Neuron (in vitro differentiated cells): ENCODE measurements at regions not wholly inside any gene's neighbourhood (a gene's known extent, or its start where the extent isn't known, plus 50 kb on each side); places are given as distances from the start of the nearest gene placed in this dataset.
"Not testable (repeated sequence)": the region's sequence is repeated elsewhere in the genome, so short reads cannot be mapped to it uniquely, and the experiment has no call there.

Experiments used
- H2AFZ ChIP-seq: one replicate; pipeline ENCODE4 v1.6.1; 2013; ENCODE audit warnings: low read depth, mild to moderate bottlenecking, inconsistent platforms, low read length, moderate library complexity
- H3K27me3 ChIP-seq: one replicate; pipeline ENCODE4 v1.6.1; 2013; ENCODE audit warnings: low read length; ENCODE audit not compliant: insufficient read depth
- H3K36me3 ChIP-seq: one replicate; pipeline ENCODE4 v1.6.1; 2013; ENCODE audit warnings: low read length; ENCODE audit not compliant: insufficient read depth
- H3K4me1 ChIP-seq: one replicate; pipeline ENCODE4 v1.6.1; 2013; ENCODE audit warnings: low read length; ENCODE audit not compliant: insufficient read depth
- H3K4me3 ChIP-seq: 2 replicates; pipeline ENCODE4 v1.5.1; 2013; ENCODE audit warnings: mild to moderate bottlenecking, low read length, moderate library complexity
- H3K9me3 ChIP-seq: one replicate; pipeline ENCODE4 v1.6.1; 2013; ENCODE audit warnings: low read length

GRCh38 chr2:222024932-222025880, 273.6 kb downstream of the PAX3 start:
- Histone ChIP-seq H3K4me3 (no peak overlapping the region), H3K27me3 (no peaks in the 10 kb centered on the region)

GRCh38 chr2:222017252-222017850, 281.4 kb downstream of the PAX3 start:
- peaks cover 4% of the 10 kb centered on the region for H3K27me3 ChIP-seq
- no peak overlapping the region for H2AFZ ChIP-seq
- no peaks in the 10 kb centered on the region for H3K9me3 ChIP-seq
- H3K36me3 ChIP-seq, result no peaks in the 10 kb centered on the region
- no peak overlapping the region for H3K4me3 ChIP-seq
- H3K4me1 ChIP-seq, result no peaks in the 10 kb centered on the region

More at GRCh38 chr2:222024932-222025880, 273.6 kb downstream of the PAX3 start:
- Histone ChIP-seq H3K9me3 (no peaks in the 10 kb centered on the region), H3K36me3 (no peaks in the 10 kb centered on the region), H3K4me1 (no peaks in the 10 kb centered on the region), H2AFZ (no peak overlapping the region)

- Histone ChIP-seq H3K36me3 (no peaks in the 10 kb centered on the region), H3K4me3 (no peak overlapping the region), H3K4me1 (no peaks in the 10 kb centered on the region), H3K27me3 (peaks cover 4% of the 10 kb centered on the region), H2AFZ (no peak overlapping the region), H3K9me3 (no peaks in the 10 kb centered on the region)
Observed at GRCh38 chr2:222013889-222014288, 284.9 kb downstream of the PAX3 start.

GRCh38 chr2:222000326-222000725, 298.5 kb downstream of the PAX3 start:
- H3K4me1 ChIP-seq, result no peaks in the 10 kb centered on the region
- H3K9me3 ChIP-seq, result no peaks in the 10 kb centered on the region
- no peak overlapping the region for H3K4me3 ChIP-seq
- no peaks in the 10 kb centered on the region for H3K36me3 ChIP-seq
- H2AFZ ChIP-seq, result no peak overlapping the region
- no peaks in the 10 kb centered on the region for H3K27me3 ChIP-seq

GRCh38 chr2:221999717-222000116, 299.1 kb downstream of the PAX3 start:
- Histone ChIP-seq H3K27me3 (no peaks in the 10 kb centered on the region), H3K4me3 (no peak overlapping the region), H3K36me3 (no peaks in the 10 kb centered on the region), H3K9me3 (no peaks in the 10 kb centered on the region), H3K4me1 (no peaks in the 10 kb centered on the region), H2AFZ (no peak overlapping the region)

- Histone ChIP-seq H3K4me3 (no peak overlapping the region), H3K36me3 (no peaks in the 10 kb centered on the region), H3K4me1 (no peaks in the 10 kb centered on the region), H2AFZ (no peak overlapping the region), H3K9me3 (no peaks in the 10 kb centered on the region), H3K27me3 (no peaks in the 10 kb centered on the region)
Observed at GRCh38 chr2:221999166-221999565, 299.6 kb downstream of the PAX3 start.

GRCh38 chr2:221997683-221998082, 301.1 kb downstream of the PAX3 start:
- Histone ChIP-seq H3K4me3 (no peak overlapping the region), H2AFZ (no peak overlapping the region), H3K36me3 (no peaks in the 10 kb centered on the region), H3K9me3 (no peaks in the 10 kb centered on the region), H3K4me1 (peaks cover 3% of the 10 kb centered on the region), H3K27me3 (no peaks in the 10 kb centered on the region)

GRCh38 chr2:221997100-221997499, 301.7 kb downstream of the PAX3 start:
- Histone ChIP-seq H3K4me3 (no peak overlapping the region), H3K36me3 (no peaks in the 10 kb centered on the region)

GRCh38 chr2:221994926-221995325, 303.9 kb downstream of the PAX3 start:
- no peak overlapping the region for H2AFZ ChIP-seq
- H3K4me3 ChIP-seq, result no peak overlapping the region
- no peaks in the 10 kb centered on the region for H3K36me3 ChIP-seq
- no peaks in the 10 kb centered on the region for H3K27me3 ChIP-seq
- peaks cover 3% of the 10 kb centered on the region for H3K4me1 ChIP-seq
- no peaks in the 10 kb centered on the region for H3K9me3 ChIP-seq

More at GRCh38 chr2:221997100-221997499, 301.7 kb downstream of the PAX3 start:
- H2AFZ ChIP-seq, result no peak overlapping the region
- no peaks in the 10 kb centered on the region for H3K9me3 ChIP-seq
- no peaks in the 10 kb centered on the region for H3K27me3 ChIP-seq
- peaks cover 3% of the 10 kb centered on the region for H3K4me1 ChIP-seq

GRCh38 chr2:221984376-221984775, 314.4 kb downstream of the PAX3 start:
- H2AFZ ChIP-seq, H3K36me3 ChIP-seq, H3K9me3 ChIP-seq, H3K27me3 ChIP-seq, H3K4me3 ChIP-seq: not testable (repeated sequence)
- H3K4me1 ChIP-seq, result peaks cover 25% of the 10 kb centered on the region

- Histone ChIP-seq H2AFZ (no peak overlapping the region), H3K27me3 (no peaks in the 10 kb centered on the region), H3K9me3 (no peaks in the 10 kb centered on the region), H3K36me3 (no peaks in the 10 kb centered on the region), H3K4me1 (peaks cover 25% of the 10 kb centered on the region), H3K4me3 (no peak overlapping the region)
Observed at GRCh38 chr2:221981912-221982470, 316.8 kb downstream of the PAX3 start.

- no peak overlapping the region for H2AFZ ChIP-seq
- no peak overlapping the region for H3K4me3 ChIP-seq
- no peaks in the 10 kb centered on the region for H3K36me3 ChIP-seq
- no peaks in the 10 kb centered on the region for H3K27me3 ChIP-seq
- no peaks in the 10 kb centered on the region for H3K9me3 ChIP-seq
- H3K4me1 ChIP-seq, result no peaks in the 10 kb centered on the region
Observed at GRCh38 chr2:221975151-221975550, 323.6 kb downstream of the PAX3 start.

GRCh38 chr2:221973902-221974301, 324.9 kb downstream of the PAX3 start:
- no peaks in the 10 kb centered on the region for H3K27me3 ChIP-seq
- H3K4me3 ChIP-seq, result no peak overlapping the region
- H3K9me3 ChIP-seq, result no peaks in the 10 kb centered on the region
- no peak overlapping the region for H2AFZ ChIP-seq
- no peaks in the 10 kb centered on the region for H3K36me3 ChIP-seq
- peaks cover 5% of the 10 kb centered on the region for H3K4me1 ChIP-seq
